ENCODE measurements at regions not wholly inside any gene's neighbourhood (a gene's known extent, or its start where the extent isn't known, plus 50 kb on each side); places are given as distances from the start of the nearest gene placed in this dataset.

- TF ChIP-seq SIN3A (IDR thresholded peaks at IDR 0.05; ENCODE audit: borderline replicate concordance, insufficient read depth, low read depth, low read length) (no peak), CTCF (IDR thresholded peaks at IDR 0.05) (no peak), TCF7L2 (IDR thresholded peaks at IDR 0.05; ENCODE audit: low read depth, low read length) (no peak), POLR2AphosphoS5 (IDR thresholded peaks at IDR 0.05; ENCODE audit: low read depth, low read length) (no peak), REST (IDR thresholded peaks at IDR 0.05; ENCODE audit: insufficient read depth in 1 of 2, low read depth in 2 of 2, low read length in 1 of 2) (no peak)
Observed at GRCh38 chr12:77617818-77618217, 212.9 kb upstream of the NAV3 start.

Data from Panc1 (cell line).